HUES48 (cell line): ENCODE measurements at regions not wholly inside any gene's neighbourhood (a gene's known extent, or its start where the extent isn't known, plus 50 kb on each side); places are given as distances from the start of the nearest gene placed in this dataset.

ENCODE experiments used
- H3K27ac ChIP-seq: one replicate; pipeline ENCODE4 v1.7.0; 2013; ENCODE audit warnings: low read depth, low read length, inconsistent platforms
- H3K27me3 ChIP-seq: 2 replicates; pipeline ENCODE4 v1.6.1; 2013; ENCODE audit warnings: mild to moderate bottlenecking, low read length; ENCODE audit not compliant: control insufficient read depth, insufficient read depth
- H3K36me3 ChIP-seq: 2 replicates; pipeline ENCODE4 v1.6.1; 2013; ENCODE audit warnings: low read length; ENCODE audit not compliant: control insufficient read depth, insufficient read depth
- H3K4me1 ChIP-seq: 2 replicates; pipeline ENCODE4 v1.6.1; 2013; ENCODE audit warnings: mild to moderate bottlenecking, low read length; ENCODE audit not compliant: control insufficient read depth, insufficient read depth
- H3K4me3 ChIP-seq: 2 replicates; pipeline ENCODE4 v1.5.1; 2013; ENCODE audit warnings: mild to moderate bottlenecking, low read depth, low read length
- H3K9ac ChIP-seq: 2 replicates; pipeline ENCODE4 v1.6.1; 2013; ENCODE audit warnings: mild to moderate bottlenecking, low read depth, low read length, moderate library complexity
- H3K9me3 ChIP-seq: 2 replicates; pipeline ENCODE4 v1.6.1; 2013; ENCODE audit warnings: low read length; ENCODE audit not compliant: control insufficient read depth, insufficient read depth

GRCh38 chr18:6677086-6677485 lies 52.4 kb upstream of the ARHGAP28 start:
- peaks cover 10% of the 10 kb centered on the region for H3K4me1 ChIP-seq
- no peak overlapping the region for H3K27ac ChIP-seq
- H3K27me3 ChIP-seq: no peaks in the 10 kb centered on the region
- no peaks in the 10 kb centered on the region for H3K36me3 ChIP-seq
- H3K9me3 ChIP-seq: no peaks in the 10 kb centered on the region
- no peak overlapping the region for H3K4me3 ChIP-seq
- H3K9ac ChIP-seq: no peak overlapping the region

- Histone ChIP-seq H3K9ac (no peak overlapping the region), H3K27me3 (no peaks in the 10 kb centered on the region), H3K4me3 (no peak overlapping the region), H3K4me1 (peaks cover 16% of the 10 kb centered on the region), H3K27ac (no peak overlapping the region), H3K36me3 (no peaks in the 10 kb centered on the region), H3K9me3 (no peaks in the 10 kb centered on the region)
These were observed 50.3 kb upstream of the ARHGAP28 start for GRCh38 chr18:6679201-6679600.
